ENCODE measurements at regions not wholly inside any gene's neighbourhood (a gene's known extent, or its start where the extent isn't known, plus 50 kb on each side); places are given as distances from the start of the nearest gene placed in this dataset.

GRCh38 chr9:117777823-117778222, 73.6 kb downstream of the TLR4 start:
- Mint-ChIP-seq H3K4me1 (peaks cover 5% of the 10 kb centered on the region), H3K27ac (no peak overlapping the region), H3K27me3 (ENCODE audit: insufficient read depth, low read depth, poor library complexity) (peaks cover 2% of the 10 kb centered on the region), H3K4me3 (no peak overlapping the region), H3K9me3 (peaks cover 53% of the 10 kb centered on the region), H3K36me3 (ENCODE audit: low read depth) (no peaks in the 10 kb centered on the region; the same call in 2 of the 3 replicates)
- Histone ChIP-seq H2AFZ (0 out of 2 replicates have a peak overlapping the region, but pooled peaks have one; percentile 49), H3K4me2 (no peak overlapping the region), H3K36me3 (ENCODE audit: insufficient read depth) (no peaks in the 10 kb centered on the region), H3K27me3 (ENCODE audit: insufficient read depth) (no peaks in the 10 kb centered on the region), H4K20me1 (replicated peaks; ENCODE audit: insufficient read depth) (no peaks in the 10 kb centered on the region), H3K9me2 (ENCODE audit: insufficient read depth) (0 out of 2 replicates have a peak, but pooled peaks cover 1% of the 10 kb centered on the region), H3K4me3 (no peak overlapping the region), H3K4me1 (ENCODE audit: insufficient read depth) (peaks cover 11% of the 10 kb centered on the region), H3K27ac (ENCODE audit: low read depth) (no peak overlapping the region), H3K79me2 (replicated peaks; ENCODE audit: insufficient read depth) (no peaks in the 10 kb centered on the region), H3F3A (replicated peaks; ENCODE audit: low read depth) (no peaks in the 10 kb centered on the region)
- TF ChIP-seq NANOG (IDR thresholded peaks at IDR 0.05; ENCODE audit: borderline replicate concordance) (no peak), ZNF114 (CRISPR knock-in tag; IDR thresholded peaks at IDR 0.05) (no peak), CREB1 (CRISPR knock-in tag; IDR thresholded peaks at IDR 0.05; ENCODE audit: low read depth) (no peak), EZH2 (IDR thresholded peaks at IDR 0.05; ENCODE audit: low read depth, unreplicated experiment) (no peak), STAT1 (IDR thresholded peaks at IDR 0.05; ENCODE audit: unreplicated experiment) (no peak), REST (IDR thresholded peaks at IDR 0.05; ENCODE audit: unreplicated experiment) (no peak), ZNF331 (CRISPR knock-in tag; IDR thresholded peaks at IDR 0.05; ENCODE audit: low read depth) (no peak), EZH2phosphoT487 (IDR thresholded peaks at IDR 0.05; ENCODE audit: unreplicated experiment) (no peak), POLR2AphosphoS5 (IDR thresholded peaks at IDR 0.05; ENCODE audit: low read depth) (no peak)
- DNase-seq (ENCODE audit: low spot score) = no peak
- ATAC-seq = no peak

GRCh38 chr9:117779760-117780159, 75.6 kb downstream of the TLR4 start:
- Mint-ChIP-seq H3K27me3 (ENCODE audit: insufficient read depth, low read depth, poor library complexity) (no peaks in the 10 kb centered on the region), H3K36me3 (ENCODE audit: low read depth) (no peaks in the 10 kb centered on the region; the same call in 2 of the 3 replicates), H3K4me3 (no peak overlapping the region), H3K9me3 (peaks cover 35% of the 10 kb centered on the region), H3K27ac (no peak overlapping the region), H3K4me1 (peaks cover 5% of the 10 kb centered on the region)
- Histone ChIP-seq H3K27me3 (ENCODE audit: insufficient read depth) (no peaks in the 10 kb centered on the region), H3K27ac (ENCODE audit: low read depth) (no peak overlapping the region), H3K9me2 (ENCODE audit: insufficient read depth) (no peaks in the 10 kb centered on the region), H3K4me3 (no peak overlapping the region), H4K20me1 (replicated peaks; ENCODE audit: insufficient read depth) (no peaks in the 10 kb centered on the region), H3F3A (replicated peaks; ENCODE audit: low read depth) (no peaks in the 10 kb centered on the region), H2AFZ (peak overlapping the region; percentile 90), H3K4me2 (no peak overlapping the region), H3K79me2 (replicated peaks; ENCODE audit: insufficient read depth) (no peaks in the 10 kb centered on the region), H3K36me3 (ENCODE audit: insufficient read depth) (no peaks in the 10 kb centered on the region), H3K4me1 (ENCODE audit: insufficient read depth) (peaks cover 11% of the 10 kb centered on the region)
- peak; percentile 8 for DNase-seq (ENCODE audit: low spot score)
- peak; percentile 34; the same call in 1 of the 3 replicates for ATAC-seq
- TF ChIP-seq POLR2AphosphoS5 (IDR thresholded peaks at IDR 0.05; ENCODE audit: low read depth) = no peak
- no peak for TF ChIP-seq JUNB (IDR thresholded peaks at IDR 0.05; ENCODE audit: unreplicated experiment)
- TF ChIP-seq ZNF331 (CRISPR knock-in tag; IDR thresholded peaks at IDR 0.05; ENCODE audit: low read depth) = no peak
- no peak for TF ChIP-seq REST (IDR thresholded peaks at IDR 0.05; ENCODE audit: unreplicated experiment)
- TF ChIP-seq STAT1 (IDR thresholded peaks at IDR 0.05; ENCODE audit: unreplicated experiment) = no peak
- TF ChIP-seq EZH2 (IDR thresholded peaks at IDR 0.05; ENCODE audit: low read depth, unreplicated experiment) = no peak
- no peak for TF ChIP-seq ETS1 (IDR thresholded peaks at IDR 0.05)
- TF ChIP-seq EZH2phosphoT487 (IDR thresholded peaks at IDR 0.05; ENCODE audit: unreplicated experiment) = no peak
- no peak for TF ChIP-seq ZNF114 (CRISPR knock-in tag; IDR thresholded peaks at IDR 0.05)

All from GM23338 (cell line).